BE2C (cell line): ENCODE measurements at regions not wholly inside any gene's neighbourhood (a gene's known extent, or its start where the extent isn't known, plus 50 kb on each side); places are given as distances from the start of the nearest gene placed in this dataset.

Source experiments
- DNase-seq: peaks from one replicate; pipeline ENCODE4 v3.0.0-alpha.2; 2020
- H3K27me3 ChIP-seq: fragments of 250-450 bp; sonication (Bioruptor Pico); 2 replicates; pipeline ENCODE4 v1.5.1; 2020; ENCODE audit warnings: mild to moderate bottlenecking
- H3K36me3 ChIP-seq: fragments of 250-450 bp; sonication (Bioruptor Pico); 2 replicates; pipeline ENCODE4 v1.5.1; 2020; ENCODE audit warnings: mild to moderate bottlenecking
- H3K4me1 ChIP-seq: fragments of 250-450 bp; sonication (Bioruptor Pico); 2 replicates; pipeline ENCODE4 v1.5.1; 2020
- H3K4me3 ChIP-seq: 2 replicates; pipeline ENCODE4 v1.5.1; 2011; ENCODE audit warnings: low read depth, low read length
- H3K9me3 ChIP-seq: fragments of 250-450 bp; sonication (Bioruptor Pico); 2 replicates; pipeline ENCODE4 v1.5.1; 2020
- TF ChIP-seq, protein P1 (sequence below): IDR thresholded peaks from 2 replicates; pipeline ENCODE4 v1.5.1; 2012; ENCODE audit warnings: mild to moderate bottlenecking, low read depth, low read length

DNA sequence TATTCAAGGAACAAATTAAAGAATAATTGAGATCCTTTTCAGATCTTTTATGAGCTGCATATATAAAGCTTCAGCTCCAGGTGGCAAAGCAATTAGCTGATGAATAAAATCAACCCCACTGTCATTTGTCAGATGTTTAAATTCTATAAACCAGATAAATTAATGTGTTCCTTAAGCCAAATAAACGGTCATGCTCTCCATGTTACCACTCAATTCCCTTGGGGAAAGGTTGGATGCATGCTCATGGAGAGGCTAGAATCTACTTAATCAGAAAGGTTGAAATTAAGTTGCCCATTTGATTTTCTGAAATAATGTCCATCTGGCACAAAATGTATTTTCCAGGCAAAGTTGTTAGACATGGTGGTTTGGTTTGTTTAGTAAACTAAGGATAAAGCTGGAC lies 282.5 kb upstream of the SPRED2 start:
- TF ChIP-seq, protein P1, sequence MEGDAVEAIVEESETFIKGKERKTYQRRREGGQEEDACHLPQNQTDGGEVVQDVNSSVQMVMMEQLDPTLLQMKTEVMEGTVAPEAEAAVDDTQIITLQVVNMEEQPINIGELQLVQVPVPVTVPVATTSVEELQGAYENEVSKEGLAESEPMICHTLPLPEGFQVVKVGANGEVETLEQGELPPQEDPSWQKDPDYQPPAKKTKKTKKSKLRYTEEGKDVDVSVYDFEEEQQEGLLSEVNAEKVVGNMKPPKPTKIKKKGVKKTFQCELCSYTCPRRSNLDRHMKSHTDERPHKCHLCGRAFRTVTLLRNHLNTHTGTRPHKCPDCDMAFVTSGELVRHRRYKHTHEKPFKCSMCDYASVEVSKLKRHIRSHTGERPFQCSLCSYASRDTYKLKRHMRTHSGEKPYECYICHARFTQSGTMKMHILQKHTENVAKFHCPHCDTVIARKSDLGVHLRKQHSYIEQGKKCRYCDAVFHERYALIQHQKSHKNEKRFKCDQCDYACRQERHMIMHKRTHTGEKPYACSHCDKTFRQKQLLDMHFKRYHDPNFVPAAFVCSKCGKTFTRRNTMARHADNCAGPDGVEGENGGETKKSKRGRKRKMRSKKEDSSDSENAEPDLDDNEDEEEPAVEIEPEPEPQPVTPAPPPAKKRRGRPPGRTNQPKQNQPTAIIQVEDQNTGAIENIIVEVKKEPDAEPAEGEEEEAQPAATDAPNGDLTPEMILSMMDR = no peak
- Histone ChIP-seq H3K27me3 (no peaks in the 10 kb centered on the region), H3K4me1 (no peaks in the 10 kb centered on the region), H3K9me3 (no peaks in the 10 kb centered on the region), H3K4me3 (no peak overlapping the region), H3K36me3 (no peaks in the 10 kb centered on the region)
- no peak for DNase-seq

DNA sequence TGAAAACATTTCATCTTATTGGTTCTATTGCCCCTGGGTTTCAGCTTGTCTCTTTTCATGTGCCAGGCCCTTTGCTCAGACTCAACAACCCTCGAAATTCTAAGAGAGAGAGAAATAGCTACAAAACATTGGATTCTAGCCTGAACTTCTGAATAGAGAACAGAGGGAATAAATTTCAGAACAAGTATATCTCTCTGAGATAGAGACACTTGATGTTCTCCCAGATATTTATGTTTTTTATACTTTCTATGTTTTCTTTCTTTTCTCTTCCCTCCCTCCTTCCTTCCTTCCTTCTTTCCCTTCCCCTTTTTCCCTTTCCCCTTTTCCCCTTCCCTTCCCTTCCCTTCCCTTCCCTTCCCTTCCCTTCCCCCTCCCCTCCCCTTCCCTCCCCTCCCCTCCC lies 279.5 kb upstream of the SPRED2 start:
- no peaks in the 10 kb centered on the region for H3K4me1 ChIP-seq
- no peaks in the 10 kb centered on the region for H3K9me3 ChIP-seq
- H3K27me3 ChIP-seq = no peaks in the 10 kb centered on the region
- DNase-seq = no peak
- no peak overlapping the region for H3K4me3 ChIP-seq
- TF ChIP-seq, protein P1 = no peak
- no peaks in the 10 kb centered on the region for H3K36me3 ChIP-seq

DNA sequence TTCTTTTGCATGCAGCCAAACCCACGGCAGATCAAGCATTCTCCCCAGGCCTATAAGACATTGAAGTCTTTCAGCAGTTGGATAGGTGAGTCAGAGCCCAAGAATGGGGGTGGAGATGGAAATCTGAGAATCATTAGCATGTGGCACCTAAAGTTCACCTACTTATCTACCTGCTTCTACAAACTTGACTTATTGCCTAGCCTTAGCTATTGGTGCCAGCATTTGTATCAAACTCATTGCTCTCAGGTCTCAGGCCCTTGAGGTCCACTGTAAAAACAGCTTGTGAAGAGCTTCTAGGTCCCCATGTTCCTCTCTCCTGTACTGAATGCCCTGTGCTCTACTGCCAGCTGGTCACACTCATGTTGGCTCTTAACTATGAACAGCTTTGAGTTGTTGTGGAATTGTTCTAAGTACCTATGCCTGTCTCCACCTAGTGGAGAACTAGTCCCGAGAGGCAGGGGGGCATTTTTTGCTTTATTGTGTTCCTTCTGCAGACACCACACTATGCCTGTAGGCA lies 278.4 kb upstream of the SPRED2 start:
- H3K4me3 ChIP-seq = no peak overlapping the region
- DNase-seq = no peak
- H3K36me3 ChIP-seq = no peaks in the 10 kb centered on the region
- no peaks in the 10 kb centered on the region for H3K9me3 ChIP-seq
- TF ChIP-seq, protein P1 = no peak; the same call in 1 of the 2 replicates
- H3K27me3 ChIP-seq = no peaks in the 10 kb centered on the region
- no peaks in the 10 kb centered on the region for H3K4me1 ChIP-seq

DNA sequence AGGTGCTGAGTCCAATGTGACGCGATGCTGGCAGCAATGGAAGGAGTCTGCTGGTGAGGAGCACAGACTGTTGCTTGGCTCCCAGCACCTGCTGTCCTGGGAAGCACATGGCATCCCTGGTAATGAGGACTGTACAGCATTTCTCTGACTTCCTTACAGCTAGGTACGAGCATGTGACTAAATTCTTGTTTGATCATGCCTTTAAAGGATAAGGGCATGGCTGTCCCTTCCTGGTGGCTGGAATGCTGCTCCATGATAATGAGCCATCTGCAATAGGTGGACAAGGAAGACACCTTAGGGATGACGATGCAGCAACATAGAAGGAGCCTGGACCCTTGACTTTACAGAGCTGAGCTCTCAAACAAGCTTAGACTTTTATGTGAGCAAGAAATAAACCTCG lies 278.0 kb upstream of the SPRED2 start:
- Histone ChIP-seq H3K27me3 (no peaks in the 10 kb centered on the region), H3K9me3 (no peaks in the 10 kb centered on the region), H3K36me3 (no peaks in the 10 kb centered on the region), H3K4me1 (no peaks in the 10 kb centered on the region), H3K4me3 (no peak overlapping the region)
- TF ChIP-seq, protein P1 = no peak
- DNase-seq = no peak

DNA sequence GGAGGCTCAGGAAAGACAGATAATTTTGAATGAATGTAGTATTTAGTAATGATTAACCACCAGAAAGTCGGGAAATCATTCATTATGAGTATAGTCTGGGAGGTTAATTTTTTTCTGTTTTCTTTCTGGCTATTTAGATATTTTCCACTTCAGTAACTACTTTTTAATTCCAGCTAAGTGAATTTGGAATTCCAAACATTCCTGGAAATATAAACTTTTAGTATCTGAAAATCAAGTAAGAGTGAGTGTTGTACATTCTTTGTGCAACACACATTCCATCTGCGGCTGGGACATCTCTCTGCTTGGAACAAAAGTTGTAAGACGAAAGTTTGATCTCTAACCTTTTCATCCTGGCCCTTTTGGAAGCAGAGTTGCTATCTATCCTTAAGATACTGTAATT lies 275.7 kb upstream of the SPRED2 start:
- no peaks in the 10 kb centered on the region for H3K27me3 ChIP-seq
- TF ChIP-seq, protein P1 = no peak
- no peak for DNase-seq
- no peaks in the 10 kb centered on the region for H3K4me1 ChIP-seq
- no peaks in the 10 kb centered on the region for H3K9me3 ChIP-seq
- no peaks in the 10 kb centered on the region for H3K36me3 ChIP-seq
- H3K4me3 ChIP-seq = no peak overlapping the region

DNA sequence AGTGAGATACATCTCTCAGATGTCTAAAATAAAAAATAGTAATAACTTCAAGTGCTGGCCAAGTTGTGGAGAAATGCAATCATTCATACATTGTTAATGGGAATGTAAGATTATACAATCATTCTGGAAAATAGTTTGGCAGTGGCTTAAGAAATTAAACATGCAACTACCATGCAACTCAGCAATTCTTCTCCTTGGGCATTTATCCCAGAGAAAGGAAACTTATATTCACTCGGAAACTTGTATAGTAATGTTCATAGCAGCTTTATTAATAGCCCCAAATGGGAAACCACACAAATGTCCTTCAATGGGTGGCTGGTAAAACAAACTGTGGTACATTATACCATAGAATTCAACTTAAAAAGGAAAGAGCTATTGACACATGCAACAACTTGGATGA lies 274.0 kb upstream of the SPRED2 start:
- Histone ChIP-seq H3K27me3 (no peaks in the 10 kb centered on the region), H3K4me3 (no peak overlapping the region), H3K36me3 (no peaks in the 10 kb centered on the region), H3K4me1 (no peaks in the 10 kb centered on the region), H3K9me3 (no peaks in the 10 kb centered on the region)
- TF ChIP-seq, protein P1 = no peak
- no peak for DNase-seq
